ENCODE measurements at regions not wholly inside any gene's neighbourhood (a gene's known extent, or its start where the extent isn't known, plus 50 kb on each side); places are given as distances from the start of the nearest gene placed in this dataset.
"Not testable (repeated sequence)": the region's sequence is repeated elsewhere in the genome, so short reads cannot be mapped to it uniquely, and the experiment has no call there.

GRCh38 chr1:221541296-221541695, 200.6 kb downstream of the DUSP10 start:
- Histone ChIP-seq H3K27me3 (ENCODE audit: control insufficient read depth, insufficient read depth, low read length) (no peaks in the 10 kb centered on the region), H3K27ac (ENCODE audit: low read length) (no peak overlapping the region), H3K9me3 (ENCODE audit: control insufficient read depth, low read depth, low read length) (no peaks in the 10 kb centered on the region), H3K4me1 (ENCODE audit: control insufficient read depth, insufficient read depth, low read length) (no peaks in the 10 kb centered on the region), H3K4me3 (ENCODE audit: low read length) (no peak overlapping the region), H3K36me3 (ENCODE audit: control insufficient read depth, insufficient read depth, low read length) (no peaks in the 10 kb centered on the region)
- no CpG with 5 or more reads among the region's 5 CpGs for WGBS (ENCODE audit: insufficient coverage, low lambda C conversion rate)
- no peak for DNase-seq

- Histone ChIP-seq H3K36me3 (ENCODE audit: control insufficient read depth, insufficient read depth, low read length) (no peaks in the 10 kb centered on the region), H3K9me3 (ENCODE audit: control insufficient read depth, low read depth, low read length) (no peaks in the 10 kb centered on the region), H3K27ac (ENCODE audit: low read length) (no peak overlapping the region), H3K4me3 (ENCODE audit: low read length) (no peak overlapping the region), H3K4me1 (ENCODE audit: control insufficient read depth, insufficient read depth, low read length) (no peaks in the 10 kb centered on the region), H3K27me3 (ENCODE audit: control insufficient read depth, insufficient read depth, low read length) (no peaks in the 10 kb centered on the region)
- no peak for DNase-seq
- 0% methylated on average over 1 of the region's 4 CpGs for WGBS (ENCODE audit: insufficient coverage, low lambda C conversion rate)
Observed at GRCh38 chr1:221543529-221544120, 198.3 kb downstream of the DUSP10 start.

GRCh38 chr1:221548942-221549341, 192.9 kb downstream of the DUSP10 start:
- Histone ChIP-seq H3K27ac (ENCODE audit: low read length) (no peak overlapping the region), H3K27me3 (ENCODE audit: control insufficient read depth, insufficient read depth, low read length) (no peaks in the 10 kb centered on the region), H3K4me3 (ENCODE audit: low read length) (no peak overlapping the region), H3K9me3 (ENCODE audit: control insufficient read depth, low read depth, low read length) (no peaks in the 10 kb centered on the region), H3K4me1 (ENCODE audit: control insufficient read depth, insufficient read depth, low read length) (no peaks in the 10 kb centered on the region), H3K36me3 (ENCODE audit: control insufficient read depth, insufficient read depth, low read length) (no peaks in the 10 kb centered on the region)
- no peak for DNase-seq
- WGBS (ENCODE audit: insufficient coverage, low lambda C conversion rate), result no CpG with 5 or more reads among the region's 6 CpGs

GRCh38 chr1:221549815-221550214, 192.1 kb downstream of the DUSP10 start:
- no peak for DNase-seq
- no peaks in the 10 kb centered on the region for H3K4me1 ChIP-seq (ENCODE audit: control insufficient read depth, insufficient read depth, low read length)

GRCh38 chr1:221552792-221553191, 189.1 kb downstream of the DUSP10 start:
- no CpG with 5 or more reads among the region's 8 CpGs for WGBS (ENCODE audit: insufficient coverage, low lambda C conversion rate)
- not testable (repeated sequence) for H3K27me3 ChIP-seq (ENCODE audit: control insufficient read depth, insufficient read depth, low read length)

More at GRCh38 chr1:221549815-221550214, 192.1 kb downstream of the DUSP10 start:
- no peaks in the 10 kb centered on the region for H3K36me3 ChIP-seq (ENCODE audit: control insufficient read depth, insufficient read depth, low read length)
- H3K27me3 ChIP-seq (ENCODE audit: control insufficient read depth, insufficient read depth, low read length), result no peaks in the 10 kb centered on the region
- H3K4me3 ChIP-seq (ENCODE audit: low read length), result no peak overlapping the region
- no peak overlapping the region for H3K27ac ChIP-seq (ENCODE audit: low read length)
- H3K9me3 ChIP-seq (ENCODE audit: control insufficient read depth, low read depth, low read length), result no peaks in the 10 kb centered on the region

GRCh38 chr1:221555689-221556433, 186.0 kb downstream of the DUSP10 start:
- WGBS (ENCODE audit: insufficient coverage, low lambda C conversion rate), result 93% methylated on average over 2 of the region's 10 CpGs
- no peak for DNase-seq
- Histone ChIP-seq H3K4me1 (ENCODE audit: control insufficient read depth, insufficient read depth, low read length) (no peaks in the 10 kb centered on the region), H3K36me3 (ENCODE audit: control insufficient read depth, insufficient read depth, low read length) (no peaks in the 10 kb centered on the region), H3K27ac (ENCODE audit: low read length) (no peak overlapping the region), H3K9me3 (ENCODE audit: control insufficient read depth, low read depth, low read length) (no peaks in the 10 kb centered on the region), H3K27me3 (ENCODE audit: control insufficient read depth, insufficient read depth, low read length) (no peaks in the 10 kb centered on the region), H3K4me3 (ENCODE audit: low read length) (no peak overlapping the region)

More at GRCh38 chr1:221552792-221553191, 189.1 kb downstream of the DUSP10 start:
- H3K4me3 ChIP-seq (ENCODE audit: low read length); H3K27ac ChIP-seq (ENCODE audit: low read length); H3K9me3 ChIP-seq (ENCODE audit: control insufficient read depth, low read depth, low read length); H3K36me3 ChIP-seq (ENCODE audit: control insufficient read depth, insufficient read depth, low read length); H3K4me1 ChIP-seq (ENCODE audit: control insufficient read depth, insufficient read depth, low read length); DNase-seq: not testable (repeated sequence)

- Histone ChIP-seq H3K27me3 (ENCODE audit: control insufficient read depth, insufficient read depth, low read length) (no peaks in the 10 kb centered on the region), H3K4me3 (ENCODE audit: low read length) (no peak overlapping the region), H3K9me3 (ENCODE audit: control insufficient read depth, low read depth, low read length) (no peaks in the 10 kb centered on the region), H3K36me3 (ENCODE audit: control insufficient read depth, insufficient read depth, low read length) (no peaks in the 10 kb centered on the region), H3K27ac (ENCODE audit: low read length) (no peak overlapping the region), H3K4me1 (ENCODE audit: control insufficient read depth, insufficient read depth, low read length) (no peaks in the 10 kb centered on the region)
- DNase-seq, result no peak
Observed at GRCh38 chr1:221556435-221556834, 185.5 kb downstream of the DUSP10 start.

GRCh38 chr1:221557013-221557412, 184.9 kb downstream of the DUSP10 start:
- H3K27me3 ChIP-seq (ENCODE audit: control insufficient read depth, insufficient read depth, low read length), result no peaks in the 10 kb centered on the region
- H3K4me3 ChIP-seq (ENCODE audit: low read length), result no peak overlapping the region
- H3K4me1 ChIP-seq (ENCODE audit: control insufficient read depth, insufficient read depth, low read length), result no peaks in the 10 kb centered on the region

GRCh38 chr1:221558396-221558795, 183.5 kb downstream of the DUSP10 start:
- no CpG with 5 or more reads among the region's 2 CpGs for WGBS (ENCODE audit: insufficient coverage, low lambda C conversion rate)

More at GRCh38 chr1:221557013-221557412, 184.9 kb downstream of the DUSP10 start:
- DNase-seq, result no peak
- H3K9me3 ChIP-seq (ENCODE audit: control insufficient read depth, low read depth, low read length), result no peaks in the 10 kb centered on the region
- no peak overlapping the region for H3K27ac ChIP-seq (ENCODE audit: low read length)
- no CpG with 5 or more reads among the region's 1 CpG for WGBS (ENCODE audit: insufficient coverage, low lambda C conversion rate)
- H3K36me3 ChIP-seq (ENCODE audit: control insufficient read depth, insufficient read depth, low read length), result no peaks in the 10 kb centered on the region

GRCh38 chr1:221559911-221560310, 182.0 kb downstream of the DUSP10 start:
- Histone ChIP-seq H3K4me1 (ENCODE audit: control insufficient read depth, insufficient read depth, low read length) (no peaks in the 10 kb centered on the region), H3K9me3 (ENCODE audit: control insufficient read depth, low read depth, low read length) (no peaks in the 10 kb centered on the region), H3K4me3 (ENCODE audit: low read length) (no peak overlapping the region), H3K36me3 (ENCODE audit: control insufficient read depth, insufficient read depth, low read length) (no peaks in the 10 kb centered on the region), H3K27me3 (ENCODE audit: control insufficient read depth, insufficient read depth, low read length) (no peaks in the 10 kb centered on the region), H3K27ac (ENCODE audit: low read length) (no peak overlapping the region)
- WGBS (ENCODE audit: insufficient coverage, low lambda C conversion rate), result 0% methylated on average over 1 of the region's 4 CpGs
- no peak for DNase-seq

More at GRCh38 chr1:221558396-221558795, 183.5 kb downstream of the DUSP10 start:
- no peak for DNase-seq
- Histone ChIP-seq H3K27ac (ENCODE audit: low read length) (no peak overlapping the region), H3K4me1 (ENCODE audit: control insufficient read depth, insufficient read depth, low read length) (no peaks in the 10 kb centered on the region), H3K27me3 (ENCODE audit: control insufficient read depth, insufficient read depth, low read length) (no peaks in the 10 kb centered on the region), H3K4me3 (ENCODE audit: low read length) (no peak overlapping the region), H3K9me3 (ENCODE audit: control insufficient read depth, low read depth, low read length) (no peaks in the 10 kb centered on the region), H3K36me3 (ENCODE audit: control insufficient read depth, insufficient read depth, low read length) (no peaks in the 10 kb centered on the region)

All from large intestine (tissue), 3 donors.